WI38 (cell line): ENCODE measurements at regions not wholly inside any gene's neighbourhood (a gene's known extent, or its start where the extent isn't known, plus 50 kb on each side); places are given as distances from the start of the nearest gene placed in this dataset.

Source experiments
- H3K4me3 ChIP-seq: 2 replicates; pipeline ENCODE4 v1.5.1; 2011; ENCODE audit warnings: low read depth, mild to moderate bottlenecking, control low read depth, low read length
- CTCF ChIP-seq: IDR thresholded peaks from 2 replicates; pipeline ENCODE4 v1.5.1; 2012; ENCODE audit warnings: low read depth, mild to moderate bottlenecking, control low read depth, low read length

DNA sequence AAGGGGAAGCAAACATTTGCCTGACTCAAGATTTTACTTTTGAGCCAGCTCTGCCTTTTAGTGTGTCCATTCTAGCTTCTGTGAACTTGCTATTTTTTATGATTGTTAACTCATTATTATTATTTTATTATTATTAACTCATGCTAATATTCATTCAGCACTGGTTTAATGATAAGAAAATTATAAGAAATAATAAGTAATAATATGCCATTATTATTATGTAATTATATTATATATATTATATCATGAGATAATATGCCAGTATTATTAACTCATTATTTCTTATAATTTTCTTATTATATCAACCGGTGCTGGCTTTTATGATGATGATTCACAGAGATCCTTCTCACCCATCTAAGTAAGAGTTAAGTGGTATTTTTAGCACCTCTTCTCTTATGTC, 79.3 kb upstream of the NPVF start:
- H3K4me3 ChIP-seq = no peak overlapping the region
- no peak for TF ChIP-seq CTCF

- TF ChIP-seq CTCF = no peak
- no peak overlapping the region for H3K4me3 ChIP-seq
These were observed 80.0 kb upstream of the NPVF start for GRCh38 chr7:25308246-25308645.

DNA sequence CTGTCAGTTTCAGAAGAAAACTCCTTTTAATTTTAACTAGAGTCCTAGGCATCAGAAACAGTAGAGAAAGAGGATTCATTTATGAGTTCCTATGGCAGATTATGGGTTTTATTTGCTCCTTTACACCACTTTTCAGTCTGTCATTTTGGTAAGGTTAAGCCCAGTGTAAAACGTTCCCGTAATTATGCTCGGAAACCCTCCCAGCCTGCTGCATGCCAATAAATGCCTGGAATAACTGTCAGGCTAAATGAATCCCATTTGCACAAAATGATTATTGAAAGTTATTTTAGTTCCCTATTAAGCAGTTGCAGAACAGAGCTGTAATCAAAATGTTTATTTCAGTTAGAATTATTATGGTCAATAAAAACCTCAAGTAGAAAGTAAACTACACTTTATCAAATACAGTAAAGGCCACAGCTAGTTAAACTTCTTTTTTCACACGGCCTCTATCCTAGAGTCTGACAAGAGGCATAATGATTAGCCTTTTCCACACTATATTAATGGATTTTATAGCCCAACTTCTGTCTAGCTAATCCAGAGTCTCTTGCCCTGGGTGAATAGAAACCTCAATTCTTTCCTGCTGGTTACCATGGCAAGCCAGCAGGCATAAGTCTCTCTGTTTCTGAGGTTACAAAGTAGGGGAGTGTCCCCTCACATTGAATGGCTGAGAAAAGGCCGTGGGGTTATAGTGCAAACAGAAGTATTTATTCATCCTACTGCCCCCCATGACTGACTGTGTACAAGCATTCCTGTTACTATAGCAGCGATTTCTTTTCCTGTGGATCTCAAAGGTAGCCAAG, 80.8 kb upstream of the NPVF start:
- H3K4me3 ChIP-seq = no peak overlapping the region
- TF ChIP-seq CTCF = no peak

DNA sequence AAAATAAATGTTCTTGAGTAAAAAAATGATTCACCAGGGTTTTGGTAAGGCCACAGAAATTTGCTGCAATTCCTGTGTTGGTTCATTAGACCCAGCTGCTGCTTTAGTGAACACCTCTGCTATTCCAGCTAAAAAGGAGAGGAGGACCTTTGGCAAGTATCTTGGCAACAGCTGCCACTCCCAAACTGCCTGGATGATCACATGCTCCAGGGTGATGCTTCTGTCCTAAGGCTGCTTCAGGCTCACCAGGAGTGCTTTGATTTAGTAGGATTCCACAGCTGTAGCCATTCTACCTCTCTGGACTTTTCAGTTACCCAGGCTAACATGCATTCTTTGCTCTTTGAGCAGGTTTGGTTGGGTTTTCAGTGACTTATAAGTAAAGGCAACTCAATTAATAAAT, 82.6 kb upstream of the NPVF start:
- no peak overlapping the region for H3K4me3 ChIP-seq
- TF ChIP-seq CTCF = no peak

GRCh38 chr7:25311346-25311745, 83.1 kb upstream of the NPVF start:
- TF ChIP-seq CTCF = no peak
- no peak overlapping the region for H3K4me3 ChIP-seq

- no peak for TF ChIP-seq CTCF
- no peak overlapping the region for H3K4me3 ChIP-seq
These were observed 84.7 kb upstream of the NPVF start for GRCh38 chr7:25312968-25313367.

- H3K4me3 ChIP-seq = no peak overlapping the region
- no peak for TF ChIP-seq CTCF
These were observed 85.2 kb upstream of the NPVF start for GRCh38 chr7:25313526-25313925.
